Vagina (tissue), 2 donors: ENCODE measurements at regions not wholly inside any gene's neighbourhood (a gene's known extent, or its start where the extent isn't known, plus 50 kb on each side); places are given as distances from the start of the nearest gene placed in this dataset.

ENCODE experiments used
- CTCF ChIP-seq, 3 experiments: fragments of 450-650 bp in 2 of 3; fragments of 200-600 bp in 1 of 3; sonication (generic) in 1 of 3; IDR thresholded peaks; one replicate each; pipeline ENCODE4 v1.5.1; 2017 to 2019; ENCODE audit warnings: antibody characterized with exemption in 3 of 3, mild to moderate bottlenecking in 2 of 3, moderate library complexity in 2 of 3
- POLR2AphosphoS5 ChIP-seq, 2 donors: sonication (generic); formaldehyde crosslinking; IDR thresholded peaks; one replicate each; pipeline ENCODE4 v1.9.0; 2017; ENCODE audit warnings: antibody characterized with exemption in 2 of 2, mild to moderate bottlenecking in 2 of 2, low read depth in 1 of 2; ENCODE audit not compliant: insufficient read depth in 1 of 2

GRCh38 chr11:79550809-79551208 is 110.0 kb upstream of the TENM4 start:
- TF ChIP-seq CTCF (IDR thresholded peaks at IDR 0.05): no peak
- no peak for TF ChIP-seq POLR2AphosphoS5 (IDR thresholded peaks at IDR 0.05; ENCODE audit: insufficient read depth in 1 of 2, low read depth in 1 of 2)
